Daoy (cell line): ENCODE measurements at regions not wholly inside any gene's neighbourhood (a gene's known extent, or its start where the extent isn't known, plus 50 kb on each side); places are given as distances from the start of the nearest gene placed in this dataset.
A peak's percentile ranks its signal among the peaks of the same experiment; 100 is the strongest.
"Not testable (repeated sequence)": the region's sequence is repeated elsewhere in the genome, so short reads cannot be mapped to it uniquely, and the experiment has no call there.

ENCODE experiments used
- DNase-seq: peaks from one replicate; pipeline ENCODE4 v3.0.0-alpha.2; 2015; ENCODE audit warnings: low read depth

- DNase-seq = no peak
Observed at GRCh38 chrX:69431420-69431819, 72.7 kb upstream of the NALF2 start.

- DNase-seq = no peak
Observed at GRCh38 chrX:69430785-69431184, 73.3 kb upstream of the NALF2 start.

- DNase-seq = no peak
Observed at GRCh38 chrX:69429339-69430015, 74.6 kb upstream of the NALF2 start.

- no peak for DNase-seq
Observed at GRCh38 chrX:69428216-69428615, 75.9 kb upstream of the NALF2 start.

GRCh38 chrX:69424910-69425309, 79.2 kb upstream of the NALF2 start:
- DNase-seq = no peak

- no peak for DNase-seq
Observed at GRCh38 chrX:69424161-69424560, 80.0 kb upstream of the NALF2 start.

GRCh38 chrX:69422208-69422607, 81.9 kb upstream of the NALF2 start:
- not testable (repeated sequence) for DNase-seq

GRCh38 chrX:69415698-69416097, 88.4 kb upstream of the NALF2 start:
- DNase-seq = no peak

GRCh38 chrX:69412661-69413060, 91.5 kb upstream of the NALF2 start:
- no peak for DNase-seq

- no peak for DNase-seq
Observed at GRCh38 chrX:69398881-69399280, 105.2 kb upstream of the NALF2 start.

- no peak for DNase-seq
Observed at GRCh38 chrX:69396916-69397315, 107.2 kb upstream of the NALF2 start.

- DNase-seq = no peak
Observed at GRCh38 chrX:69395306-69395705, 108.8 kb upstream of the NALF2 start.

- no peak for DNase-seq
Observed at GRCh38 chrX:69389101-69389501, 115.0 kb upstream of the NALF2 start.

- no peak for DNase-seq
Observed at GRCh38 chrX:69388526-69388925, 115.6 kb upstream of the NALF2 start.

GRCh38 chrX:69387567-69388487, 116.3 kb upstream of the NALF2 start:
- peak; percentile 42 for DNase-seq

GRCh38 chrX:69386681-69387080, 117.4 kb upstream of the NALF2 start:
- DNase-seq = no peak

- DNase-seq = no peak
Observed at GRCh38 chrX:69379412-69379811, 124.7 kb upstream of the NALF2 start.

GRCh38 chrX:69374569-69374968, 129.6 kb upstream of the NALF2 start:
- no peak for DNase-seq

GRCh38 chrX:69372435-69372834, 131.7 kb upstream of the NALF2 start:
- no peak for DNase-seq

GRCh38 chrX:69371159-69371558, 133.0 kb upstream of the NALF2 start:
- DNase-seq = no peak

GRCh38 chrX:69369999-69370398, 134.1 kb upstream of the NALF2 start:
- DNase-seq = no peak

- DNase-seq = no peak
Observed at GRCh38 chrX:69366183-69366582, 137.9 kb upstream of the NALF2 start.

GRCh38 chrX:69365755-69366154, 138.4 kb upstream of the NALF2 start:
- no peak for DNase-seq
